Stimulated activated CD4-positive, alpha-beta T cell treated with anti-CD3 and anti-CD28 coated beads, Interleukin-1b, Interleukin-23, amount 100 ng/mL, for 24 hours (primary cell): ENCODE measurements at regions not wholly inside any gene's neighbourhood (a gene's known extent, or its start where the extent isn't known, plus 50 kb on each side); places are given as distances from the start of the nearest gene placed in this dataset.

Experiments used
- DNase-seq, 4 experiments: peaks; one replicate each; pipeline ENCODE4 v3.0.0-alpha.2; 2020; ENCODE audit warnings: low read depth in 4 of 4, low spot score in 1 of 4

DNA sequence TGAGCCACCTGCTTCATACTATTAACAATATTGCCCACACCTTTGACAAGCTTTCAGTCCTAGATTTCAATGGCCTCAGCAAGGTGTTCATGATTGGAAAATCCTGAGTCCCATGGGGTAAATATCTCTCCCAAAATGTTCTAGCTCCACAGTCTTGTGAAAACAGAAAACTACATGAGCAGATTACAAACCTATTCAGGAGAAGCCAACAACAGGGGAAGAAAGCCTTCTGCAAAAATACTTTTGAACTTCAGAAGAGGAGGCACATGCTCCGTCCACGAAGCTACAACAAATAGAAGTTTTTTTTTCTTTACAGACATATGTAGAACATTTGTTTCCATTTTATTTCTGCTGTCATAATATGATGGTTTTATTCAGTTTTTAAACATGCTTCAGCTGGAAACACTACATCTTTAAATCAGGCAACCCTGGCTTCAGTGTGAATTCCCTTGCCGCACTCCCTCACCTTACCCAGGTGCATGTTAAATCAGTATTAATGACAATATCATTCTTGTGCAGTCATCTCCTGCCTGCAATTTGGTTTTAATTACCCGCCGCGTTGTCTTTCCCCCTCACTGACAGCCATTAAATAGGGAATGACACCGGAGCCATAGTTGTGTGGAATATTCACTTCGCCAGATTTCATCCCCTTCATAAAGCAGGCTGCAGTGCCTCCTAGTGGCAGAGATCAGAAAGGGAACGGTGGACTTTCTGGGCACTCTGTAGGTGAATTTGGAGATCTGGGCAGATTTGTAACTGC is 725.5 kb upstream of the ARRDC4 start:
- peak in 2 of 4 experiments; percentile 7 to 9 for DNase-seq

DNA sequence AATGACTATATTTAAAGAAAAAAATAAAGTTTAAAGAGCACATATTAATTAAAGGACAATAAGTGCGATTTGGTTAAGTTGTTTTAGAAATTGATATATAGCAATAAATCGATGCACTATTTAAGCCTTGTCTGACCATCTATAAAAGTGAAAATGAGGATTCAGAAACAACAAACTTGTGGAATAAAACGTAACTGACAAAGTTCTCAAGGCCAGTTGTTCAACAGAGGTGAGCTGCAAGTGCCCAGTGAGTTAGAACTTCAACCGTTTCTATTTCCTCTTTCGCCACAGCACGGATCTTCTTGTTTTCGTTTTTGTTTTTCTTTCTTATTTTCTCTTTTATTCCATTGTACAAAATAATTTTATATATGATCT is 724.9 kb upstream of the ARRDC4 start:
- DNase-seq = no peak

DNA sequence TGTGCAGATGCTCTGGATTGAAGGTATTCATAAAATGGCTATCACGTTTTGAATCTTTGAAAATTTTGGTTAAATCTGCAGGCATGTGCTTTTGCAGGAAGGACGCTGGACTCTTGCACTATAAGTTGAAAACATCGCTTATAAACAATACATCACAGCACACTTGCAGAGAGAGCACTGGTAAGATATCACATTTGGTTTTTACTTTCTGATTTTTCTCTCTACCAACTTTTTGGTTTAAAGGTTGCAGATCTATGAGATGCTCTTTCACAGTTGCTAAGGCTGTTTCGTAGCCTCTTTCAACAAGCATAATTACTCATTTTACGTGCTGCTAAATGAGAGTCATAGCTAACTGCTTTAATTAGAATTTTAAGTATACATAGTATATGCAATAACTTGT is 724.4 kb upstream of the ARRDC4 start:
- no peak for DNase-seq

DNA sequence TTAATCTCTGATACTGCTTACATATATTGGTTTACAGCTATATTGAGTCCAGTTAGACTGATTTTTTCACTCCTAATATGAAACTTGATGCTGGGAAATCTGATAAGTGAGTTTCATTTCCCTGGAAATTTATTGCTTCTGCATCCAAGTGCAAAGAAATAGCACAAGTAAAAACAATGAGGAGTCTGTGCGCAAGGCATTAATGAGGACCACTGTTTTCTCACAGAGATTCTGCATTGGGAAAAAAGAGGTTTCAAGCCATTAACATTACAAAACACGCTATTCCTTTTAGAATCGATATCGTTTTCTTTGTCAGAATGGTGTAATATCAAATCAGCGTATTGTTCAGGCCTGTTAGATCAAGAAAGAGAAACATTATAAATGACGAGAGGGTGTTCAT is 723.3 kb upstream of the ARRDC4 start:
- DNase-seq = no peak

DNA sequence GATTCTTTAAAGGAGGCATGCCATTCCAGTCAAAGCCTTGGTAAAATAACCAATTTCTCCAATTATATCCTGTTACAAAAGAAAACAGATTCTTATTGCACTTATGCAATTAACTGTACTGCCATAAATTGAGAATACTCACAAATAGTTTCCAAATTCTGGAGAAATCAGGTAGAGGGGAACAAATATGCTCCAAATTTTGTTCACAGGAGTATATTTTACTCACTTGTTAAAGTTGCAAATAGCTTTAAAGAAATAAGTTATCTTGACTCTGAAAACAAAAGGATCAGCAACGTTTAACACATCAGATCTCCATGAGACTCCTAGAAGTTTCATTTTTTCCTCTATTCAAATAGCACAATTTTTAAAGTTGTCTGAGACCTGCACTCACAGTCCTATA is 712.1 kb upstream of the ARRDC4 start:
- no peak for DNase-seq

DNA sequence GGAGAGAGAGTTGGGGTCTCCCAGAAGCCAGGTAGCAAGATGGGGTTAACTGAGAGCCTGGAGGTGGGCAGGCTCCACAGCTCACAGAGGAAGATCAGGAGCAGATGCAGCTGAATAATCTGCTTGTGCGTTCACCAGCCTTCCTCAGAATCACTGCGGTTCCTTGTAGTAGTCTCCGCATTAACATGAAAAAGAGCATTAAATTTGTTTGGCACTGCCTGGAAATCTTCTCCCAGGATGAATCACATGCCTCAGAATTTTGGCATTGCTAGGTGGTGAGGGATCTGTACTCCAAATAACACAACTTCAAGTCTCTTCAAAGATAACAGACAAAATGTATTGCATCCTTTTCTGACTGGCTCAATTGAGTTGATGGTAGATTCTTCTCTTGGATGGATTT is 700.6 kb upstream of the ARRDC4 start:
- no peak for DNase-seq

DNA sequence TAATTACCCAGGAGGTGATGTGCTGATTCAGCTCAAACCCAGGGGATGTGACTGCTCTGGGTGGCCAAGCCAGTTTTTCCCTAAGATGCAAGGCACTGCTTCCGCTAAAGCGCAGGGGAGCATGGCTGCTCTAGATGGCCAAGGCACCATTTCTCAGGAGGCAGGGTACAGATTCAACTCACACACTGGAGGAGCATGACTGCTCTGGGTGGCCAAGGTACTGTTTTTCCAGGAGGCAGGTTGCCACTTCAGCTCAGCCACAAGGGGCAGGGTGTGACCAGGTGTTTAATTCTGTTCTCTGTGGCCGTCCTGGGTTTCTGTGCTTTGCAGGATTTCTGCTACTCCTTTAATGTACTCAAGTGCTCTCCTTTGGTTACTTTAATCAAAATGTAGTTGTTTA is 659.3 kb upstream of the ARRDC4 start:
- no peak for DNase-seq

DNA sequence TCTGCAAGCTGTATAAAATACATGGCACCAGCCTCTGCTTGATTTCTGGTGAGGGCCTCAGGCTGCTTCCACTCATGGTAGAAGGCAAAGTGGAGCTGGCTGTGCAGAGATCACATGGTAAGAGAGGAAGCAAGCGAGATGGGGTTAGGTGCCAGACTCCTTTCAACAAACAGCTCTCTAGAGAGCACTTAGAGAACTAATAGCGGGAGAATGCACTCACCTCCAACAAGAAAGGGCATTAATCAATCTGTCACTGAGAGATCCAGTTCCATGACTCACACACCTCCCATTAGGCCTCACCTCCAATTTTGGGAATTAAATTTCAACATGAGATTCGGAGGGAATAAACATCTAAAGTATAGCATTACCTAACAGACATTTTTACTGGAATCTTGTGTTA is 644.1 kb upstream of the ARRDC4 start:
- DNase-seq = no peak

DNA sequence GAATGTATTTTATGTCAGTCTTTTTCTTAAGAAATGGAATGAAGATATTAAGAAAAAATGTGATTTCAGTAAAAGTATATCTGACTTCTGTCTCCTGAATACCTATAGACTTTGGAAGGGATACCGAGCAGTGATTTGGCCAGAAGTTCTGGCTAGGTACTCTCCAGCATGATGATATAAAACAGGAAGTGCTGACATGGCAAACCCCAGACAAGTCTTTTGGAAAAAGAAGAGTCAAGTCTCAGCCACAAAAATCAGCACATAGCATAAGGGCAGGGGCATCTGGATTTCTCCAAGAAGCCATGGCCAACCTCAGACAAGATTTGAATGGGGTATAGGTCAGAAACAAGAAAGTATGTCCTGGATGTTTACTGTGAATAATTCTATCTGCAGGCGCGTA is 643.3 kb upstream of the ARRDC4 start:
- no peak for DNase-seq

DNA sequence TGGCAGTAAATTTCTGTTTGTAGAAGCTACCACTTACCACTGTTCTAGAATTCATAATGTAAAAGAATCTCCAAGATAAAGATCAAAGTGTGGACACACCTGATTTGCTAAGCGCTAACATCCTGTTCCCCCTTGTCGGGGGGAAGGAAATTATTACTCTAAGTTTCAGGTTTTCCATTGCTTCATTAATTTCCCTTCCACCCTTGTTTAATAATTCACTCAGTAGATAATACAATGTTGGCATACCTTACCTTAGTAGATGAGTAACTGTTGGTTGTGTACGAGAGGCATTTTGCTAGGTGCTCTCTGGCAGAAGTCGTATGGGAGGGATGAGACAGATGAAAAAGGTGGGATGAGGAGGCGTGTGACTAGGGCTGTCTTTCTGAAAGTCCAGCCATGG is 641.2 kb upstream of the ARRDC4 start:
- no peak for DNase-seq

DNA sequence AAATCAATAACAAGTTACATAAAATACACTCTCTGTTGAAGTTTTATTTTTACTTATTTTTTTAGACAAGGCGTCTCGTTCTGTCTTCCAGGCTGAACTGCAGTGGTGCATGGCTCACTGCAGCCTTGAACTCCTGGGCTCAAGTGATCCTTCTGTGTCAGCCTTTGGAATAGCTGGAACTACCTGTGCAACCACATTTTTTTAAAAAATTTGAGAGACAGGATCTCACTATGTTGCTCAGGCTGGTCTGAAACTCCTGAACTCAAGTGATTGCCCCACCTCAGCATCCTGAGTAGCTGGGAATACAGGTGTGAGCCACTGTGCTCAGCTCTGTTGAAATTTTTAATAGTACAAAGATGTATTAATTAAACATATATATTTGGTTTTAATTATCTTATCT is 614.3 kb upstream of the ARRDC4 start:
- no peak for DNase-seq

DNA sequence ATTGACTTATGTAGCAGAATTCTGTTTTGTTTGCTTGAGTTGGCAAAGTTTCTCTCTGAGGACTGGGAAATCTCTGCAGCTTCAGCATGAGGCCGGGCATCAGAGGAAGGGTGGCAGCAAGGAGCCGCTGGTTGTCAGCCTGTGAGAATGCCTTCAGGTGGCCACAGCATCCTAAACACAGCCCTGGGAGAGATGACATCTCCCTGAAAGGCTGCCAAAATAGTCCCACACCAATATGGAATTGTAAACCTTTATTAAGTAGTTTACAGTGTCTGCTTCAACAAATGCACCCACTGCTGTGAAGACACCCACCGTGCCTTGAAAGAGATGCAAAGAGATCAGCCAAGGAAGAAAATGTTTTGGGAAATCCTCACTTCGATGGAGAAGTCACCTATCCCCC is 609.7 kb upstream of the ARRDC4 start:
- DNase-seq = no peak

DNA sequence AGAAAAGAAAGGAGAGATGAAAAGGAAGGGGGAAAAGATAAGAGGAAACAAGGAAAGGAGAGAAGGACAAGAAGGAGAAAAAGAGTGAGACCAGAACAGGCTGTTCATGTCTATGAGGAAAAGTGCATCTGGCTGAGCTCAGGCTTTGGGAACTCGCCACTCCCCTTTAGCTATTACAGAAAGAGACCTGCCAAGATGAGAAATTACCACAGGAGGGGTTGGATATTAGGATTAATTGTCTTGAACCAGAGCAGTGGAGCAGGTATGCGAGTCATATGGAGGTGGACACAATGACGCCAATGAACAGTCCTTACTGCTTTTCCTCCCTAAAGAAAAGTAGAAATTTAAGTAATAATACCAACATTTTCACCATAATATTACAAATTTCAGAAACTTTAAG is 577.0 kb upstream of the ARRDC4 start:
- DNase-seq = no peak

DNA sequence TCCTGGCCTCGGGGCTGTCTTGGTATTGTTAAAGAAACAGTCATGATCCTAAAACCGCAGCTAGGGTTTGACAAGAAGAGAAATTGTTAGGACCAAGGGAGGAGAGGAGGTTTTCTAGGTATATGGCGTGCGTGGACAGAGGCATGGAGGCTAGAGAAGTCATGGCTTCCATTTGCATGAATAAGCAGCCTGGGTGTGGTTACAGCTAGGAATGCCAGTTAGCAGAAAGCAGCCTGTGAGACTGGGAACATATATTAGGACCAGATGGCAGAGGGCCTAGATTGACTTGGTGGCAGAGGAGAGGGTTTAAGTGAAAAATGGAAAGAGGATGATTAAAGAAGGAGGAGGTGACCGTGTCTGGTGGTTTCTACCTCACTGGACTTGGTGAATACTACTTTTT is 573.6 kb upstream of the ARRDC4 start:
- DNase-seq = no peak

DNA sequence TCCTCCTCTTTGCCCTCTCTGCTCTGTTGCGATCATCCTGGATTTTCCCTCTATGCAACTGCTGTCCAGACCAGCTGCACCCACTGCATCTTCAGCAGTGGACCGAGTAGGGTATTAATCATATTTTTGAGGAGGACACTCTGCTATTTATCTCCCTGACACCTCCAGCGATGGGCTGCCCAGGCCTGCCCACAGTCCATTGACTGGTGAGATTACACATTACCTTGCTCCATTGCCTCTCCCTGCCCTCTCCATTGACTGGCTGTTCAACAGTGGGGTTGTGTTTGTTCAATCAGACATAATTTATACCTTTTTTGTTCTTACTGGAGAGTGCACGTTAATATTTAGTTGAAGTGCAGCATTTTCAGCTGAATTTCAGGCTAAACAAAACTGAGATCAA is 559.3 kb upstream of the ARRDC4 start:
- no peak for DNase-seq

DNA sequence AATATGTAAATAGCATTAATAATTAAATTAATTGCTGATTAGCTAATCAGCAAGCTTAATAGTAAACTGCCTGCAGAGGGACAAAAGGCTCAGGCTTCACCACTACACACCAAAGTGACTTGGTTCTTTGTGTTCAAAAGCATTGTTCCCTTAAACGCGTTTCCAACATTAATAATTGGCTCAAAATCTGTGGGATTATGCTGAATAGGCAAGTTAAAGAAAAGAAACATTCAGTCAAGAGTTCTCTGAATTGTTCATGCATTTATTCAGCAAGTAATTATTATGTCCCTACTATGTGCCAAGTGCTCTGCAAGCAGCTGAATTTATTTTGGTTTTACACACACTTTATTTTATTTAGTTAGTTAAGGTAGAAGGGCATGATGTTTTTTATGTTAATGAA is 558.5 kb upstream of the ARRDC4 start:
- no peak for DNase-seq

DNA sequence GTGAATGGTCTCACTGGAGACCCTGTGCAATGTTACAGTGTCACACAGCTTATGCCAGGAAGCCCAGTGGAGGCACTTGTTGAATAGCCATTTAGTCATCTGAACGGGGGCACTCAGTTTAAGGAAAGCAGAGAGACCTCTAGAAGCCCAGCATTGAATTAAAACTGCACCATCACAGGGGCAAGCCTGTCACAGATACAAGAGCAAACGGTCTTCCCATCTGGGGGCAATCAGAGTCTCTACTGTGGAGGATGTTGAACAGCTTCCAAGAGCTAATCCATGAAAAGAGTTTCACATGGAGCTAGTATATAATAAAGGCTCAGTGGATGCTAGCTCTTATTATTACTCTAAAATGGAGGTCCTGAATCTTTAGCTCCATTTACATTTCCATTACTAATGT is 553.7 kb upstream of the ARRDC4 start:
- no peak for DNase-seq

DNA sequence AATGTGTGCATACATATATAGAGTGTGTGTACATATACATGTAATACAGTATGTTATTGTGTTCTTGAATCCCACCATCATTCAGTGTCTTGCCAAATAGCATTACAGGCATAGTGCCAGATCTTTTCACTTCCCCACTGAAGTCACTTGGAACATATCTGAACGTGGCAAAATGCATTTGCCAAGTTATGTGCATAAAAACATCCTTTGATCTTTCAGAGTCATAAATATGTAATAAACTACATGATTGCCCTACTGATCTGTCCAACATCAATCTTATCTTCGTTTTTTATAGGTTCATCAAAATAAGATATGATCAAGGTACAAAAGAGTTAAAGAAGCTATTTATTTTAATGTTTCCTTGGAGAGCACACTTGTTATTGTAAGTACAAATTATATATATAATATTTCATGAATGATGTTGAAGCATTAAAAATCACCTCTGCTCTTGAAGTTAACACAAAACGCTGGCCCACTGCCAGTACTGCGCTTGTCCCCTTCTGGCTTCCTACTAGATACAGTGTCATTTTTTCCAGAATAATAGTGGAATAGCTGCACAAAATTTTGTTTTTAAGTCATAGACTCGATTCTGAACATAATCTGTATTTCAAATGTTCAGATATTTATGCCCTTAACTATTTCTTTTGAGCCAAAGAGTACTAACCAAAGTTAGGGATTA is 549.5 kb upstream of the ARRDC4 start:
- no peak for DNase-seq

DNA sequence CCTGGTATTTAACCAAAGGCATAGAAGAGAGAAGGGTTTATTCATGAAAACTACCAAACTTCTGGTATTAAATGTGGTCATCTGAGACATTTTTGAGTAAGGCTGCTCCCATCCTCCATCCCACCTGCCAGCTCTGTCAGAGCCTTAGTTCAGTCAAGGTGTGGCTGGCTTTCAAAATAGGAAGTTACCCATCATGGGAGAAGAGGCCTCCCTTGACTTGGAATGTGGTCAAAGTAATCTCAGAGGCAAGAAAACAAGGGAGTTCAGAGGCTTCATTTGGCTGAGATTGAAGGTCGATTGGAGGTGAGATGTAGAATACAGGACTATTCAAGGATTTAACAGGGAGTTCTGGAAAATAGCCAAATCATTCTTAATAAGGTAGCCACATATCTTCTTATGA is 540.4 kb upstream of the ARRDC4 start:
- no peak for DNase-seq

DNA sequence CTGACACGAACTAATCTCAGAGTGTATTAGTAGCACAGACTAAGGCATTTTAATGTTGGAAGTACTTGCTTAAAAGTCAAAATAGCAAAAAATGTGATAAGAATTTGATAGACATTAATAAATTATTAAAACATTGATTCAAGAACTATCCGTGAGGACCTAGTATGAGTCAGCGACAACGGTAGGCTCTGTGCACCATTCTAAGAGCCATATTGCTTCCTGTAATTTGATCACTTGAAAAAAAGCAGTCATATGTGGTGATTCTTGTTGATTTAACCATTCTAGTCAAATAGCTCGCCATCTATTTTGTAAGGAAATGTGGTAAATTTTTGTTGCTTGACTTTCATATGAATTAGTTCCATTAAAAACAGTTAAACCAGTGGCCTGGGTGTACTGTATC is 534.9 kb upstream of the ARRDC4 start:
- no peak for DNase-seq

DNA sequence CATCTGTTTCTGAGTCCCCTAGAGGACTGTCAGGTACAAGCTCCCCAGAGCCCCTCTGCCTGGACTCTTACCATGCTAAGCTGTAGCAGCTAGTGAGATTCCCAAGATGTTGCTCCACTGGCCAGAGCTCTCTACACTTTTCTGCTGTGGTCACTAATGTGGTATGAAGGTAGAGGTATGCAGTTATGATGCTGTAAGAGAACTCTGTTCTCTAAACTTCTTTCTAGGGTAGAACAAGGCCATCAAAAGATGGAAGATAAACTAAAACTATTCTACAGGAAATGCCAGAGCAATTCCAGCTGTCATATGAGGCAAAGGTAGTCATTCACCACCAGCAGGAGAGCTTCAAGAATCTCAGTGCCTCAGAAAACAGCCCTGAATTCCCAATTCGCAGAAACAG is 517.4 kb upstream of the ARRDC4 start:
- no peak for DNase-seq

DNA sequence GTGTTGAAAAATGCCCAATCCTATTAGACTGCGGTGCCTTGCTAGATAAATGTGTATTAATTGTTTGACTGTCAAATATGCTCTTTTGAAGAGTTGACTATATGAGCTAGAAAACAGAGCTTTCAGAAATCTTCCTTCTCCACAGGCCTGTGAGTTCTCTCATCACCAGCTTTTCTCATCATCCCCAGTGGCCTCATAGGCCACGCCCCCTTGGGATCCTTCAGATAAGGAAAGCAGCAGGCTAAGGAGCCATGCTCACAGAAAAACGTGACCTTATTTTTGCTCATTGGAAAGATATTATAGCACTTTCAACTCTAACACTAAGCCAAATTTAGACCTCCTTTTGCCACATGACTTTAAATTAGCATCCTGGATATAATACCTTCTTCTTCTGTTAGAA is 514.4 kb upstream of the ARRDC4 start:
- DNase-seq = no peak

DNA sequence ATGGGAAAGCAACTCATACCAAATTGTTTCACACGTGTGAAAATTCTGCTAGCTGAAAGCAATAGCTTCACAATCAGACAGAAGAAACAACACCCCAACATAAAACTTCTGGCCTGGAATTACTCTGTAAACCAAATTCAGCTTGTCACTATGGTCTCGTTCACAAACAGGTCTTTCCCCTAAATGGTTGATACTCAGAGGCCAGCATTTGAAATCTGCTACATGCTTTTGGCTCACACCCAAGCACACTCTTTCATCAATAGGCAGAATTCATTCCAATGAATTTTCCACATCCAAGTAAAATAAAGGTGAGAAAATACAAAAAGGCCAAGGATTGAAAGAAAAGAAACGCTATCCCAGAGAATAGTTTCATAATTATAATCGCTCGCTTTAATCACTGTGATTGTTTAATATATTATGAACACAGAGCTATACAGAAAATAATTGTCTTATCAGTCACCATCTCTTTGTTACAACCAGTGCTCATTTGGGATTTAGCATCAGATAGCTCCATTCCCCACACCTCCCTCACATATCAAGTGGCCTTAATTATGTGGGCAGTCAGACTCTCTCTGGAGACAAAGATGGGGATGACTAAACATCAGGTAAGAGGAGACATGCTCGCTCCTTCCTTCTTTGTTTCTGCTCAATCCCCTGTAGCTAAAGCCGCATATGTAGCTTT is 503.8 kb upstream of the ARRDC4 start:
- no peak for DNase-seq
